SU-DHL-6 (cell line): ENCODE measurements at regions not wholly inside any gene's neighbourhood (a gene's known extent, or its start where the extent isn't known, plus 50 kb on each side); places are given as distances from the start of the nearest gene placed in this dataset.

Experiments used
- EZH2phosphoT487 ChIP-seq: fragments of 200-600 bp; sonication (generic), shearing (Covaris generic); conservative IDR thresholded peaks from 2 replicates; pipeline ENCODE4 v1.6.1; 2018; ENCODE audit warnings: mild to moderate bottlenecking, antibody characterized with exemption, low read length, moderate library complexity, mixed read lengths
- TF ChIP-seq, protein P1 (sequence below): fragments of 200-600 bp; sonication (generic); IDR thresholded peaks from one replicate; pipeline ENCODE4 v1.5.1; 2017; ENCODE audit warnings: antibody characterized with exemption, mild to moderate bottlenecking, low read length, moderate library complexity; ENCODE audit not compliant: insufficient read depth, poor library complexity, severe bottlenecking

DNA sequence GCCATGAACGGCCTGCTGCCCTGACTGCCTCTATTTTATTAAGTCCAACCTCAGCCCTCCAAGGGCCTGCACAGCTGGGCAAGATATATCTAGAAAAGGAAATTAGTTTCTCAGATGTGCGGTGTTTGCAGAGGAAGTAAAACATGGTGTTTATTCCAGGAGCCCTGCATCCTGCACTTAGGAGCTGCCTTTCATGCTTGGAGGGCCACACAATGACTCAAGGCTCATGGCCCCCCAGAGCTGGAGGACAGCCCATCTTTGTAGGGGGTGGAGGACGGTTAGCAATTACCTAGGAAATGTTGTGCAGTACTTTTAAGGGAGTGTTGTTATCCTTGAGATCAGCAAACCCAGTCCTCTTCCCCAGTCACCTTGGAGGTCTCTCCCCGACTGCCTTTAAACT is 80.5 kb downstream of the COPRS start:
- TF ChIP-seq, protein P1, sequence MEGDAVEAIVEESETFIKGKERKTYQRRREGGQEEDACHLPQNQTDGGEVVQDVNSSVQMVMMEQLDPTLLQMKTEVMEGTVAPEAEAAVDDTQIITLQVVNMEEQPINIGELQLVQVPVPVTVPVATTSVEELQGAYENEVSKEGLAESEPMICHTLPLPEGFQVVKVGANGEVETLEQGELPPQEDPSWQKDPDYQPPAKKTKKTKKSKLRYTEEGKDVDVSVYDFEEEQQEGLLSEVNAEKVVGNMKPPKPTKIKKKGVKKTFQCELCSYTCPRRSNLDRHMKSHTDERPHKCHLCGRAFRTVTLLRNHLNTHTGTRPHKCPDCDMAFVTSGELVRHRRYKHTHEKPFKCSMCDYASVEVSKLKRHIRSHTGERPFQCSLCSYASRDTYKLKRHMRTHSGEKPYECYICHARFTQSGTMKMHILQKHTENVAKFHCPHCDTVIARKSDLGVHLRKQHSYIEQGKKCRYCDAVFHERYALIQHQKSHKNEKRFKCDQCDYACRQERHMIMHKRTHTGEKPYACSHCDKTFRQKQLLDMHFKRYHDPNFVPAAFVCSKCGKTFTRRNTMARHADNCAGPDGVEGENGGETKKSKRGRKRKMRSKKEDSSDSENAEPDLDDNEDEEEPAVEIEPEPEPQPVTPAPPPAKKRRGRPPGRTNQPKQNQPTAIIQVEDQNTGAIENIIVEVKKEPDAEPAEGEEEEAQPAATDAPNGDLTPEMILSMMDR: no peak
- no peak for TF ChIP-seq EZH2phosphoT487
